Effector CD4-positive, alpha-beta T cell (primary cell): ENCODE measurements at regions not wholly inside any gene's neighbourhood (a gene's known extent, or its start where the extent isn't known, plus 50 kb on each side); places are given as distances from the start of the nearest gene placed in this dataset.

ENCODE experiments used
- DNase-seq: peaks from one replicate; pipeline ENCODE4 v3.0.0-alpha.2; 2020

- DNase-seq, result no peak
Observed at GRCh38 chr12:4133636-4134447, 139.7 kb upstream of the CCND2 start.

- DNase-seq, result no peak
Observed at GRCh38 chr12:4133029-4133428, 140.5 kb upstream of the CCND2 start.

GRCh38 chr12:4121506-4122020 lies 152.0 kb upstream of the CCND2 start:
- DNase-seq, result no peak

GRCh38 chr12:4120316-4120917 lies 153.1 kb upstream of the CCND2 start:
- no peak for DNase-seq

- DNase-seq, result no peak
Observed at GRCh38 chr12:4119157-4119761, 154.3 kb upstream of the CCND2 start.

GRCh38 chr12:4118601-4119156 lies 154.9 kb upstream of the CCND2 start:
- no peak for DNase-seq

GRCh38 chr12:4118017-4118510 lies 155.5 kb upstream of the CCND2 start:
- no peak for DNase-seq

GRCh38 chr12:4117386-4118016 lies 156.1 kb upstream of the CCND2 start:
- no peak for DNase-seq

GRCh38 chr12:4116251-4117111 lies 157.1 kb upstream of the CCND2 start:
- DNase-seq, result no peak

- DNase-seq, result no peak
Observed at GRCh38 chr12:4115570-4115969, 158.0 kb upstream of the CCND2 start.

- no peak for DNase-seq
Observed at GRCh38 chr12:4114986-4115385, 158.6 kb upstream of the CCND2 start.

GRCh38 chr12:4112734-4113325 lies 160.7 kb upstream of the CCND2 start:
- no peak for DNase-seq

GRCh38 chr12:4112290-4112689 lies 161.3 kb upstream of the CCND2 start:
- no peak for DNase-seq

- DNase-seq, result no peak
Observed at GRCh38 chr12:4111010-4111409, 162.6 kb upstream of the CCND2 start.

GRCh38 chr12:4109826-4110225 lies 163.7 kb upstream of the CCND2 start:
- DNase-seq, result no peak

GRCh38 chr12:4108803-4109345 lies 164.7 kb upstream of the CCND2 start:
- no peak for DNase-seq

GRCh38 chr12:4107911-4108697 lies 165.5 kb upstream of the CCND2 start:
- DNase-seq, result no peak

- peak; percentile 69 for DNase-seq
Observed at GRCh38 chr12:4107436-4107878, 166.1 kb upstream of the CCND2 start.

- no peak for DNase-seq
Observed at GRCh38 chr12:4106621-4107020, 166.9 kb upstream of the CCND2 start.

GRCh38 chr12:4104722-4105244 lies 168.8 kb upstream of the CCND2 start:
- DNase-seq, result no peak
